Lower lobe of right lung (tissue), 2 donors: ENCODE measurements at regions not wholly inside any gene's neighbourhood (a gene's known extent, or its start where the extent isn't known, plus 50 kb on each side); places are given as distances from the start of the nearest gene placed in this dataset.

Experiments used
- ATAC-seq, 2 donors: fragments of 200-7000 bp; cut with Tn5 transposase; one replicate each; pipeline ENCODE4 v1.9.1; 2020 to 2022; ENCODE audit warnings: mild to moderate bottlenecking in 2 of 2, moderate library complexity in 2 of 2
- DNase-seq: peaks from one replicate; pipeline ENCODE4 v3.0.0-alpha.2; 2020
- H3K27ac ChIP-seq: fragments of 200-600 bp; one replicate; pipeline ENCODE4 v1.8.0; 2022
- H3K27me3 ChIP-seq: fragments of 200-600 bp; one replicate; pipeline ENCODE4 v1.8.0; 2022; ENCODE audit warnings: low read depth
- H3K36me3 ChIP-seq: fragments of 200-600 bp; one replicate; pipeline ENCODE4 v1.8.0; 2022; ENCODE audit warnings: mild to moderate bottlenecking
- H3K4me1 ChIP-seq: fragments of 200-600 bp; one replicate; pipeline ENCODE4 v1.8.0; 2022
- H3K4me3 ChIP-seq: fragments of 200-600 bp; one replicate; pipeline ENCODE4 v1.8.0; 2022; ENCODE audit warnings: mild to moderate bottlenecking
- H3K9me3 ChIP-seq: fragments of 200-600 bp; one replicate; pipeline ENCODE4 v1.8.0; 2022
- intact Hi-C: fragments of 100-400 bp; cut with DNase I; formaldehyde crosslinking; loops from one replicate; pipeline ENCODE4 v1.11.0; 2022
- TF ChIP-seq, protein P1 (sequence below): fragments of 200-600 bp; IDR thresholded peaks from one replicate; pipeline ENCODE4 v1.8.0; 2022; ENCODE audit warnings: antibody characterized with exemption, mild to moderate bottlenecking
- donor health status: DM: no; HTN: yes; CAD: no; lungs with severe emphysema.

DNA sequence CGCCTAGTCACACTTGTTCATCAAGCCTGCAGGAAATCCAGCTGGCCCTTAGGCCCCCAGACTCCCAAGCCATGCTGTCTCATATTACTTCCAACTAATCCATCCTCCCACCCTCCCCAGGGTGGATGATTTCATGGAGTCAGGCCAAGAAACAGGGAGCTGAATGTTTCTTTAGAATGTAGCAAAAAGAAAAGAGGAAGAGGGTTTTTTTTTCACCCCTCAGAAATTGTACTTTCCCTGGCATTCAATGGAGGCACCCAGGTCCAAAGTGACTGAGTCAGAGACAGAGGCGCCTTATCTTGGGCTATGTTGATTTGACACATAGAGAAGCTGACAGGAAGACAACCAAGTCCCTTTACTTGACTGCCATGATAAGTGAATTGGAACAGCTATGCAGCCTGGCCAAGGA is 260.2 kb upstream of the NR4A3 start:
- ATAC-seq (no peak), DNase-seq (no peak)
- no peaks in the 10 kb centered on the region for H3K27me3 ChIP-seq
- H3K9me3 ChIP-seq = no peaks in the 10 kb centered on the region
- intact Hi-C loops = no loop called here
- H3K27ac ChIP-seq = no peak overlapping the region
- H3K36me3 ChIP-seq = no peaks in the 10 kb centered on the region
- H3K4me1 ChIP-seq = no peaks in the 10 kb centered on the region
- no peak overlapping the region for H3K4me3 ChIP-seq
- TF ChIP-seq, protein P1, sequence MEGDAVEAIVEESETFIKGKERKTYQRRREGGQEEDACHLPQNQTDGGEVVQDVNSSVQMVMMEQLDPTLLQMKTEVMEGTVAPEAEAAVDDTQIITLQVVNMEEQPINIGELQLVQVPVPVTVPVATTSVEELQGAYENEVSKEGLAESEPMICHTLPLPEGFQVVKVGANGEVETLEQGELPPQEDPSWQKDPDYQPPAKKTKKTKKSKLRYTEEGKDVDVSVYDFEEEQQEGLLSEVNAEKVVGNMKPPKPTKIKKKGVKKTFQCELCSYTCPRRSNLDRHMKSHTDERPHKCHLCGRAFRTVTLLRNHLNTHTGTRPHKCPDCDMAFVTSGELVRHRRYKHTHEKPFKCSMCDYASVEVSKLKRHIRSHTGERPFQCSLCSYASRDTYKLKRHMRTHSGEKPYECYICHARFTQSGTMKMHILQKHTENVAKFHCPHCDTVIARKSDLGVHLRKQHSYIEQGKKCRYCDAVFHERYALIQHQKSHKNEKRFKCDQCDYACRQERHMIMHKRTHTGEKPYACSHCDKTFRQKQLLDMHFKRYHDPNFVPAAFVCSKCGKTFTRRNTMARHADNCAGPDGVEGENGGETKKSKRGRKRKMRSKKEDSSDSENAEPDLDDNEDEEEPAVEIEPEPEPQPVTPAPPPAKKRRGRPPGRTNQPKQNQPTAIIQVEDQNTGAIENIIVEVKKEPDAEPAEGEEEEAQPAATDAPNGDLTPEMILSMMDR = no peak

DNA sequence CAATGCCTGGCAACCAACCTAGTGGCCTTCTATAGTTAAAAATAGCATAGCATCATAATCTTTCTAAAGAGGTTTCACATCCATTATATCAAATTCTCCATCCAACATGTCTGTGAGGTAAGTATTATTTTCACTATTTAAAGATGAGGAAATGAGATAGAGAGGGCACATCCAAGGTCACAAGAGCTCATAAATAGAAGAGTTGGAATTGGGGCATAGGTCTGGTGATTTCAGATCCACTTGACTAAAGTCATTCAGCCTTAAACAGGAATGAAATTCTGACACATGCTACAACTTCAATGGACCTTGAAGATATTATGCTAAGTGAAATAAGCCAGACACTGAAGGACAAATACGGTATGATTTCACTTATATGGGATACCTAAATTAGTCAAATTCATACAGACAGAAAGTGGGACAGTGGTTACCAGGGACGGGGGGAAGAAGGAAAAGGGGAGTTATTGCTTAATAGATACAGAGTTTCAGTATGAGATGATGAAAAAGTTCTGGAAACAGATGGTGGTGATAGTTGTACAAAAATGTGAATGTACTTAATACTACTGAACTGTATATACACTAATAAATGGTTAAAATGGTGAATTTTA is 259.6 kb upstream of the NR4A3 start:
- H3K27me3 ChIP-seq = no peaks in the 10 kb centered on the region
- ATAC-seq = no peak

DNA sequence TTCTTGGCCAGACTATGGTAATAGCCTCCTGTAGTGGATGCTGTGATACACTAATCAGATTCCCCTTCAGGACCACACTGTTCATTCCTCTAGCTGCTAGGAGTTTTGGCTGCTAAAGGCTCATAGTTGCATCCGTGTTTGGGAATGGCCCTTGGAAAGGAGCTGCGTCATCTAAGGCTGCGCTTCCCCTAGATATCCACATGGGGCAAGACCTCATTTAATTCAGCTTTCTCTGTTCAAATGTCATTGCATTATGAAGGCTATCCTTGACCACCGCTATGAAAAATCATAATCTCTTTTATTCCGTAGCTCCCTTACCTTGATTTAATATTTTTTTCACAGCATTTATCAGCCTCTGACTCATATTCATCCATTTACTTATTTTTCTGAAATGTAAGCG is 258.3 kb upstream of the NR4A3 start:
- H3K4me1 ChIP-seq = no peaks in the 10 kb centered on the region
- ATAC-seq = no peak
- H3K9me3 ChIP-seq = no peaks in the 10 kb centered on the region
- H3K27ac ChIP-seq = no peak overlapping the region
- H3K27me3 ChIP-seq = no peaks in the 10 kb centered on the region
- intact Hi-C loops = no loop called here
- TF ChIP-seq, protein P1 = no peak
- no peaks in the 10 kb centered on the region for H3K36me3 ChIP-seq
- H3K4me3 ChIP-seq = no peak overlapping the region
- no peak for DNase-seq

More for the DNA sequence above, 259.6 kb upstream of the NR4A3 start:
- Histone ChIP-seq H3K4me3 (no peak overlapping the region), H3K36me3 (no peaks in the 10 kb centered on the region), H3K9me3 (no peaks in the 10 kb centered on the region), H3K27ac (no peak overlapping the region), H3K4me1 (no peaks in the 10 kb centered on the region)
- intact Hi-C loops = no loop called here
- no peak for DNase-seq
- TF ChIP-seq, protein P1 = no peak

DNA sequence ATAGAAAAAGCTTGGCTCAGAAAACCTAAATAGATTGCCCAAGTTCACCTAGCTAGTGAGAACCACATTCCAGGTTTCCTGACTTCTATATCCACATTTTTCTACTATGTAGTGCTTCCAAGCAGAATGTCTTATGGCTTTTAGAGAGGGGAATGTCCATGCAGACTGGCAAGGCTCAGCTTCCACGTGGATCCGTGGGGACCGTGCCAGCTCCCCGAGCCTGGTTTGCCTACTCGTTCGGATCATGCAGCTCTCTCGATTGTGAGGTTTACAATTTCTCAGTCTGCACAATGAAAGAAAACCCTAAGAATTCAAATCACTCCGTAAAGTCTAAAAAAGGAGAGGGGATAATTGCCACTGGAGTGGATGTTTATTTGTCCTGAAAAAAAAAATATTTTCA is 256.5 kb upstream of the NR4A3 start:
- intact Hi-C loops = no loop called here
- TF ChIP-seq, protein P1 = no peak
- no peaks in the 10 kb centered on the region for H3K4me1 ChIP-seq

DNA sequence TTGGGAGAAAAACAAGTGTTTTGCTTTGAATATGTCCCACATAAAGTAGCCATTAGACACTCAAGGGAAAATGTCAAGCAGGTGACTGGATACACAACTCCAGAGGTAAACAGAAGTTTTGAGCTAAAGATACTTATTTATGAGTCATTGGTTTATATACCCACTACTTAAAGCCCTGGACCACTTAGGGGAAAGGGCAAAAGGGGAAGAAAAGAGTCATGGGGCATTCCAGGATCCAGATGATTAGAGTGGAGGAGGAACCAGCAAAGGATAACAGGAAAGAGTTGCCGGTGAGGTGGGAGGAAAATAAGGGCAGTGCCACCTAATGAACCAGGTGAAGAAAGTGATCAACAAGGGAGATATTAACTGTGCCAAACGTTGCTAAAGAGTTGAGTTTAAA is 254.2 kb upstream of the NR4A3 start:
- intact Hi-C loops = no loop called here
- H3K27me3 ChIP-seq = no peaks in the 10 kb centered on the region
- ATAC-seq (no peak), DNase-seq (no peak)
- no peaks in the 10 kb centered on the region for H3K9me3 ChIP-seq
- H3K36me3 ChIP-seq = no peaks in the 10 kb centered on the region
- no peaks in the 10 kb centered on the region for H3K4me1 ChIP-seq
- TF ChIP-seq, protein P1 = no peak
- H3K4me3 ChIP-seq = no peak overlapping the region
- no peak overlapping the region for H3K27ac ChIP-seq

More for the DNA sequence above, 256.5 kb upstream of the NR4A3 start:
- Histone ChIP-seq H3K4me3 (no peak overlapping the region), H3K36me3 (no peaks in the 10 kb centered on the region), H3K9me3 (no peaks in the 10 kb centered on the region), H3K27me3 (no peaks in the 10 kb centered on the region), H3K27ac (no peak overlapping the region)
- DNase-seq (no peak), ATAC-seq (no peak)

DNA sequence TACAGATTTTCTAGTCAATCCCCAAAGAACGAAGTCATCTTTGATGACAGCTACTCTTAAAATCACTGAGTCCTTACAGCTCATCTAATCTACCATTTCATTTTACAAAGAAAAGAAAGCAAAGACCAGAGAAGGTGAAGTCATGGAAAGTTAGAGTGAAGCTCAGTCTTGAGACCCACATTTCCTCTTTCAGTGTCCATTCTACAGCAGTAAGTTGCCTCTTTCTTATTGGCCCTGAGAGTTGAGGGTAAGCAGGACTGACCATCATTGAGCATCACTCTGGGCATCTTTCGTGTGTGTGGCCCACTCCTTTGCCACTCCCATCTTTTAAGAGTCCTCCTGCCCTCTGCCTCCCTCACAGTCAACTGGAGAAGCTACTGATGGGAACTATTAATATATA is 251.8 kb upstream of the NR4A3 start:
- H3K4me1 ChIP-seq = no peaks in the 10 kb centered on the region
- DNase-seq = no peak
- H3K4me3 ChIP-seq = no peak overlapping the region
- intact Hi-C loops = no loop called here
- ATAC-seq = no peak
- H3K36me3 ChIP-seq = no peaks in the 10 kb centered on the region
- H3K27ac ChIP-seq = no peak overlapping the region
- no peaks in the 10 kb centered on the region for H3K9me3 ChIP-seq
- no peaks in the 10 kb centered on the region for H3K27me3 ChIP-seq
- TF ChIP-seq, protein P1 = no peak
